ENCODE measurements at regions not wholly inside any gene's neighbourhood (a gene's known extent, or its start where the extent isn't known, plus 50 kb on each side); places are given as distances from the start of the nearest gene placed in this dataset.
"Not testable (repeated sequence)": the region's sequence is repeated elsewhere in the genome, so short reads cannot be mapped to it uniquely, and the experiment has no call there.

- DNase-seq = no peak
These were observed 318.3 kb upstream of the RPS23 start for GRCh38 chr5:82596451-82596850.

DNA sequence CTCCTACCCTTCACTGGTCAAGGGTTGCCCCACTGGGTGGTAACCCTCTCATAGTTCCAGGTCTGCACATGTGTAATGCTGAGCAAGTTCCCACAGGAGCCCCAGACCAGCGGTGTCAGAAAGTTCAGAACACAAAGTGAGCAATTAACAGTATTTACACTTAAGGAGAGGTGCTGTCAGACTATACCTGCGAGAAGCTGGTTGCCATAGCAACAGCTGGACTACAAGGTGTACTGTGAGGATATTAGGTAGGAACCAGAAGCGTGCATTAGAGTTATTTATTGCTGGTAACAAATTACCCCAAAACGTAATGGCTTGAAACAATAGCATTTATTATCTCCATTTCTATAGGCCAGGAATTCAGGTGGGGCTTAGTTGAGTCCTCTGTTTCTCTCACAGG lies 317.0 kb upstream of the RPS23 start:
- no peak for DNase-seq

DNA sequence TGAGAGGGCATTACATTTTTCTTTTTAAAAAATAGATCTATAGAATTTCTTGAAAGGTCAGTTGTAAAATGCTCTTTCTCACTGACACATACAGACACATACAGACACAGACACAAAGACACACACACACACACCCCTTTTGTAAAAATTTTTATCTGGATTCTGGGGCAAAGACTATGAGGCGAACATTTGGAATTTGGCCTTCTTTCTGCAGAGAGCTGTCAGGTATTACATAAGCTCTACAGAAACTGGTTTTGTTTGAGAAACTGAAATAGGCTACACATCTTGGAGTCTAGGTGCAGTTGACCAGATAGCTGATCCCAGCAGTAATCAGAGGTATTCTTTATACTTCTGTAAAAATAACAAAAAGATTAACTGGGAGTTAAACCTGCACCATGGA lies 315.9 kb upstream of the RPS23 start:
- no peak for DNase-seq

- no peak for DNase-seq
These were observed 315.3 kb upstream of the RPS23 start for GRCh38 chr5:82593481-82593880.

DNA sequence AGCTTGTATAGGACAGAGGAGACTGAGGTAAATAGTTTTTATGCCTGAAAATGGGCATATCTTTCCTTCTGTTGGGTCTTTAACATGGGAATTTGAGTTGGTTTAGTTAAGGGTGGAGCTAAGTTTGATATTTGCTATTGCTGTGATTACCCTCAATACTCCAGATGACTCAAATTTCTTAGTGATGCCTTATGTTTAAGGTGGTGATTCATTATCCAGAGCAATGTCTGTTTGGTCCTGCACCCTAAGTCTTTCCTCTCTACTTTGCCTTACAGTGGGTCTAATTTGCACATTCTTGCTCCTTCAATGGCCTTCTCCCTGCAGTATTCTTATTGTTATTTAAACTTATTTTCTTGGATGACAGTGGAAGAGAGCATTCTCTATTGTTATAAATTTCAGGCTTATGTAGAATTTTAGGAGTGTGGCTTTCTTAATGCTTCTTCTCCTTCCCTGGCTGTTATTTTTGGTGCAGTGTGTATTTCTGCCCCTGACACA lies 312.9 kb upstream of the RPS23 start:
- DNase-seq = no peak

GRCh38 chr5:82590112-82590511 lies 312.0 kb upstream of the RPS23 start:
- no peak for DNase-seq

- DNase-seq = no peak
These were observed 308.6 kb upstream of the RPS23 start for GRCh38 chr5:82586661-82587310.

- no peak for DNase-seq
These were observed 308.0 kb upstream of the RPS23 start for GRCh38 chr5:82586181-82586580.

DNA sequence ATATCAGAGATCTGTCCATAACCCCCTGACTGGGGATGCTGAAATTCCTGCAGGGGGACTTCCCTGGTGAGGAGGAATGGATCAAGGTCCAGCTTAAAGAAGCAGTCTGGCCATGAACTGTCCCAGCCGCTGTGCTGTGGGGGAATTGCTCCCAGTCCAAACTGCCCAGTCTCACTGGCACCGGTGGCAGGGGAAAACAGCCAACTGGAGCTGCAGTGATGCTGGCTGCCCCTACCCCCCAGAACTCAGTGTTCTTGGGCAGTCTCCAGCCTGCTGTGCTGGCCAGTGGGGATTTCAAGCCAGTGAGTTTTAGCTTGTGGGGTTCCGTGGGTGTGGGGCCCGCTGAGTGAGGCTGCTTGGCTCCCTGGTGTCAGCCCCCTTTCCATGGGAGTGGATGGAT lies 306.5 kb upstream of the RPS23 start:
- no peak for DNase-seq

- not testable (repeated sequence) for DNase-seq
These were observed 305.2 kb upstream of the RPS23 start for GRCh38 chr5:82583331-82583730.

- no peak for DNase-seq
These were observed 286.8 kb upstream of the RPS23 start for GRCh38 chr5:82564963-82565362.

DNA sequence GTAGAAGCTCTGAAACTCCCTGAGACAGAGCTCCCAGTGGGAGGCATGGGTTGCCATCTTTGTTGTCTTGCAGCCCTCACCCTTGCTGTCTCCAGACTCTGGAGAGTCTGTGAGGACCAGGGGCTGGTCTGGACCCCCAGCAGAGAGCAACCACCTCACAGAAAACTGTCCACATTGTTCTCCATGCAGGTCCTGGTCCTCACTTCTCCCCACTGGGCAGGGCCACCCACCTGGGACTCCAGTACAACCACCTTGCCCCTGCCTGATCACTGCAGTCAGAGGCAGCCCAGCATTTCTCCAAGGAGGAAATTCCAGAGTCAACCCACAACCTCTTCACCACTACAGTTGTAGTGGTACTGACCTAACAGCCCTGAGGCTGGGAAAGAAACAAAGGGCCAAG lies 285.6 kb upstream of the RPS23 start:
- DNase-seq = no peak

GRCh38 chr5:82562696-82563240 lies 284.6 kb upstream of the RPS23 start:
- no peak for DNase-seq

DNA sequence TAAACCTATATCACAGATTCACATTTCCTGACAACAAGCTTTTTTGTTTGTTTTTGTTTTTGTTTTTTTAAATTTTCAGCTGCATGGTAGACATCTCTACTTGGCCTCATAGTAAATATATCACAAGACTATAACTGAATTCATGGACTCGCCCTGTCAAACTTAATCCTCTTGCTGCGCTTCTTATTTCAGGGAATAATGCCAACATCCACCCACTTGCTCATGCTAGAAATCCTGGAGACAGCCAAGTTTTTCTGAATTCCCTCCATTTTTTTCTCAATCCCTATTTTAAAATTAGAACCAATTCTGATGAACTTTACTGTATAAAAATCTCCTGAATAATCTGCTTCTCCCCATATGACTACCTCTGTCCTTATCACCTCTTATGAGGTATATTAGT lies 283.6 kb upstream of the RPS23 start:
- no peak for DNase-seq

DNA sequence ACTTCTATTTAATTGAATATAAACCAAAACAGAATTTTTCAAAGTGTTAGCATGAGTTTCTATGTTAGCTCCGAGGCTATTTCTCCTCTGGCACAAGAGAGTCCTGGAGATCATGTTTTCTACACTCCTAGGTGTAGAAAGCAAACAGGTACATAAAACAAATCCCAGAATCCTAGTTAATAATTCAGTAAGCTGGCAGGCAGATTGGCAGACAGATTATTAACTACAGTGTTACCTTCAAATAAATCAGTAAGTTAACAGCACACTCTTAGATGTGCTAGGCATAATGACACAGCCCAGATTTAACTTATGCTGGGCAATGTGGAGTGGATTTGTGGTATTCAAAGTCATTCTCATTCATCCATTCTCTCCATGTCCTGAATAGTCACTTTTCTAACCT lies 282.8 kb upstream of the RPS23 start:
- no peak for DNase-seq

GRCh38 chr5:82560561-82560960 lies 282.4 kb upstream of the RPS23 start:
- DNase-seq = no peak

DNA sequence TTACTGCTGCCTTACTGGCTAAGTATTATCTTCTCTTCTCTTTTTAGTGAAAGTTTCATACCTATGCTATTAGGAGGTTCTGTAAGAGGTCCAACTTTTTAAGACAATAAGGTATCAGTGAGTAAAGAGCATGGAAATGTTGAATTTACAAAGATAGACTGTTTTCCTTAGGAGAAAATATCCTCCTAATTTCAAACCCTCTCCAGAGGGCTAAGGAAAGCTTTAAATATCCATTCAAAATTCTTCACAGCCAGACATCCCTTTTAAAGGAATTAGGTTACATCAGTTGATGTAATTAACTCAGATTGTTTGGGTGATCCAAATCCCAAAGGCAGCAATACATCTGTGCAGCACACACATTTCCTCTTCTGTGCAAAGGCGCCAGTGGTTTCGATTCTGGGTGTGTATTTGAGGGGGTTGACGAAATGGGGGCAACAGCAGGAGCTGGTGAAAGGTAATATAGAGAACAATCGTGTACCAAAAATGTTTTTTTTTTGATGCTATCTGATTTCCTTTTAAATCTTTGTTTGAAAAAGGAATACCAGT lies 273.8 kb upstream of the RPS23 start:
- no peak for DNase-seq

GRCh38 chr5:82551192-82551591 lies 273.0 kb upstream of the RPS23 start:
- no peak for DNase-seq

DNA sequence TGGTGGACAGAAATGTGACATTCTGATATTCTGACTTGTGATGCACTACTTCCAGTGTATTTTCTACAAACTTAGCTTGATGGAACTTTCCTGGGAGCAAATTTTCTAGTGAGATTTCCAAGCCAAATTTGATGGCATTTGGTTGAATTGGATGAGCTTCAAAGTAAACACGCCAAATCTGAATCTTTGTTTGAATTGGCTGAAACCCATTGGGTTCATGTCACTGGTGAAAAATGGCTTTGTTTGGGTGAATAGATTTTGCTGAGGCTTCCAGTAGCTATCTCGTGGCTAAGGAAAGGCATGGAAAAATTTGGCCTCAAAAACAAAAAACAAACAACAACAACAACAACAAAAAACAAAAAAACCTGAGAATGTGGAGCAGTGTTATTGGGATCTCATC lies 271.1 kb upstream of the RPS23 start:
- DNase-seq = no peak

DNA sequence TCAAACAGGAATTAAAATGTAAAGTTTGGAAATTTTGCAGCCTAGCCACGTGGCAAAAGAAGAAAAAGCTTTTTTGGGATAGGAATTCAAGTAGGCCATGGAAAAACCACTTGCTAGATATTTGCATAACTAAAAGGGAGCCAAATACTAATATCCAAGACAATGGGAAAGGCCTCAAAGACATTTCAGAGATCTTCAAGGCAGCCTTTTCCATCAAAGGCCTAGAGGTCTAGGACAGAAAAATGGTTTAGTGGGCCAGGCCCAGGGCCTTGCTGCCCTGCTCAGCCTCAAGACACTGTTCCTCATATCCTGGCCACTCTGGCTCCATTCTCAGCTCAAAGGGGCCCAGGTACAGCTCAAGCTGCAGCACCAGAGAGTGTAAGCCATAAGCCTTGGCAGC lies 265.9 kb upstream of the RPS23 start:
- no peak for DNase-seq

DNA sequence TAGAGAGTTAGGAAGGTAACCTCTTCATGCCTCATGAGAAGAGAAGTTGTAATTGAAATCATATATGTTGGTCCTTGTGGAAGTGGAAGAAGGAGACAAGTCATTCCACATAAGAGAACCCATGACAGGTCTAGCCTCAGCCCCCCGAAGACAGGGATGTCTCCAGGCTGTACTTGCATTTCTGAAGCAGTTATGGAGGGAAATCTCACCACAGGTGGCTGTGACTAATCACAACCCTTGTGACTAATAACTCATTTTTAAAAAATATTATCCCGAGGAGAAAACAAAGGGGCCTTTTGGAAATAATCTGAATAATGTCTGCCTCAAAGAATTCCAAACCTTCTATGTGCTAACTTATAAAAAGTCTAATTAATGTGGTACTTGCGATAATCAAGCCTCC lies 262.1 kb upstream of the RPS23 start:
- no peak for DNase-seq

- DNase-seq = no peak
These were observed 260.3 kb upstream of the RPS23 start for GRCh38 chr5:82538339-82539034.

DNA sequence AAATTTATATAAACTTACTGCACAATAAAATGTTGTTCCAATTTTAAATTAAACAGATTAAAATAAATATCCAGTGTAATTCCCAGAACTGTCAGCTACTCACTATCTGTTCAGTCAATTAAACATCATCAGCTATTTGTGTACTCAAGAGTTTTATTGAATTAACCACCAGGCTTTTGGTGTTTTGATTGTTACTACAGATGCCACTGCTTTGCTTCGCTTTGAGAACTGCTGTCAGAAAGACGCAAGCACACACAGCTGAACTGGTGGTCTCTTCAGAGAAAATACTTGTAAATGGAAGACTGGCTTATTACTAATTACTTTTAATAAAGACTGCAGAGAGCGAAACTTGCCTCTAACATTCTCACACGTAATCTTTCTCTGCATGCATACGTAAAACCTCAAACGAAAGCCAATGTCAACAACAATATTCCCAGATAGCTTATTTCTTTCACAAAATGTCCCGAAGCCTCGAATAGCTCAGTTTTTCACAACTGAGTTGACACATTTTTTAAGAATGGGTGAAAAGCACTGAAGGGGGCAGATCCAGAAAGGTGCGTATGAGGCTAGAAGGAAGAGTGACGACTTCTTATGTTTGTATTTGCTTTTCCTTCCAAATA lies 259.6 kb upstream of the RPS23 start:
- no peak for DNase-seq

GRCh38 chr5:82534986-82535385 lies 256.8 kb upstream of the RPS23 start:
- no peak for DNase-seq

Measured in CD4-positive, alpha-beta T cell treated with Interleukin-6 for 4 hours (primary cell).